Epithelial cell of proximal tubule (primary cell): ENCODE measurements at regions not wholly inside any gene's neighbourhood (a gene's known extent, or its start where the extent isn't known, plus 50 kb on each side); places are given as distances from the start of the nearest gene placed in this dataset.
"Not testable (repeated sequence)": the region's sequence is repeated elsewhere in the genome, so short reads cannot be mapped to it uniquely, and the experiment has no call there.

Experiments
- DNase-seq: peaks from one replicate; pipeline ENCODE4 v3.0.0-alpha.2; 2011; ENCODE audit warnings: low read depth
- H3K4me3 ChIP-seq: 2 replicates; pipeline ENCODE4 v1.5.1; 2011; ENCODE audit warnings: low read depth, mild to moderate bottlenecking, low read length
- CTCF ChIP-seq: conservative IDR thresholded peaks from 2 replicates; pipeline ENCODE4 v1.5.1; 2012; ENCODE audit warnings: low read depth, mild to moderate bottlenecking, low read length

- no peak overlapping the region for H3K4me3 ChIP-seq
- DNase-seq = no peak
- no peak for TF ChIP-seq CTCF
These were observed 449.6 kb upstream of the HTR1E start for GRCh38 chr6:86487660-86488221.

- not testable (repeated sequence) for DNase-seq, H3K4me3 ChIP-seq
These were observed 459.0 kb upstream of the HTR1E start for GRCh38 chr6:86478316-86478715.

GRCh38 chr6:86477500-86478148 is 459.7 kb upstream of the HTR1E start:
- no peak for TF ChIP-seq CTCF
- H3K4me3 ChIP-seq = no peak overlapping the region
- no peak for DNase-seq

- TF ChIP-seq CTCF = no peak
- H3K4me3 ChIP-seq = no peak overlapping the region
- DNase-seq = no peak
These were observed 461.0 kb upstream of the HTR1E start for GRCh38 chr6:86476311-86476710.

- TF ChIP-seq CTCF = no peak
- no peak overlapping the region for H3K4me3 ChIP-seq
- DNase-seq = no peak
These were observed 463.2 kb upstream of the HTR1E start for GRCh38 chr6:86474081-86474480.

GRCh38 chr6:86471791-86472190 is 465.5 kb upstream of the HTR1E start:
- TF ChIP-seq CTCF = no peak

GRCh38 chr6:86459978-86460377 is 477.4 kb upstream of the HTR1E start:
- no peak for DNase-seq
- no peak overlapping the region for H3K4me3 ChIP-seq
- TF ChIP-seq CTCF = no peak

More at GRCh38 chr6:86471791-86472190, 465.5 kb upstream of the HTR1E start:
- no peak overlapping the region for H3K4me3 ChIP-seq
- no peak for DNase-seq
